ENCODE measurements at regions not wholly inside any gene's neighbourhood (a gene's known extent, or its start where the extent isn't known, plus 50 kb on each side); places are given as distances from the start of the nearest gene placed in this dataset.

- no peaks in the 10 kb centered on the region for H3K27me3 ChIP-seq (ENCODE audit: insufficient read depth, poor library complexity, severe bottlenecking)
- H3K27ac ChIP-seq (replicated peaks) = no peak overlapping the region
- no peak for DNase-seq (ENCODE audit: low read depth in 1 of 2, low spot score in 1 of 2)
- TF ChIP-seq GABPA (IDR thresholded peaks at IDR 0.05; ENCODE audit: low read depth) = no peak
- no peak for TF ChIP-seq SPI1 (IDR thresholded peaks at IDR 0.05; ENCODE audit: borderline replicate concordance, low read depth)
- TF ChIP-seq CTCF (IDR thresholded peaks at IDR 0.05; ENCODE audit: insufficient read depth, low read length) = no peak
- TF ChIP-seq REST (IDR thresholded peaks at IDR 0.05; ENCODE audit: insufficient replicate concordance, low read depth) = no peak
- no peak for TF ChIP-seq POLR2AphosphoS5 (IDR thresholded peaks at IDR 0.05; ENCODE audit: low read depth)
- H3K4me3 ChIP-seq (replicated peaks; ENCODE audit: insufficient read depth, low read length) = no peak overlapping the region
Measured at GRCh38 chr1:34315974-34316373, 139.3 kb downstream of the C1orf94 start.

GRCh38 chr1:34316773-34317172 lies 140.1 kb downstream of the C1orf94 start:
- no peak overlapping the region for H3K4me3 ChIP-seq (replicated peaks; ENCODE audit: insufficient read depth, low read length)
- DNase-seq (ENCODE audit: low read depth in 1 of 2, low spot score in 1 of 2) = no peak
- TF ChIP-seq SPI1 (IDR thresholded peaks at IDR 0.05; ENCODE audit: borderline replicate concordance, low read depth) (no peak), CTCF (IDR thresholded peaks at IDR 0.05; ENCODE audit: insufficient read depth, low read length) (no peak), POLR2AphosphoS5 (IDR thresholded peaks at IDR 0.05; ENCODE audit: low read depth) (no peak), REST (IDR thresholded peaks at IDR 0.05; ENCODE audit: insufficient replicate concordance, low read depth) (no peak), GABPA (IDR thresholded peaks at IDR 0.05; ENCODE audit: low read depth) (no peak)
- H3K27me3 ChIP-seq (ENCODE audit: insufficient read depth, poor library complexity, severe bottlenecking) = no peaks in the 10 kb centered on the region
- no peak overlapping the region for H3K27ac ChIP-seq (replicated peaks)

GRCh38 chr1:34319218-34319617 lies 142.5 kb downstream of the C1orf94 start:
- DNase-seq (ENCODE audit: low read depth in 1 of 2, low spot score in 1 of 2) = no peak
- Histone ChIP-seq H3K27me3 (ENCODE audit: insufficient read depth, poor library complexity, severe bottlenecking) (no peaks in the 10 kb centered on the region), H3K4me3 (replicated peaks; ENCODE audit: insufficient read depth, low read length) (no peak overlapping the region), H3K27ac (replicated peaks) (no peak overlapping the region)
- TF ChIP-seq GABPA (IDR thresholded peaks at IDR 0.05; ENCODE audit: low read depth) (no peak), POLR2AphosphoS5 (IDR thresholded peaks at IDR 0.05; ENCODE audit: low read depth) (no peak), SPI1 (IDR thresholded peaks at IDR 0.05; ENCODE audit: borderline replicate concordance, low read depth) (no peak), CTCF (IDR thresholded peaks at IDR 0.05; ENCODE audit: insufficient read depth, low read length) (no peak), REST (IDR thresholded peaks at IDR 0.05; ENCODE audit: insufficient replicate concordance, low read depth) (no peak)

All from HL-60 (cell line).